K562 (cell line): ENCODE measurements at regions not wholly inside any gene's neighbourhood (a gene's known extent, or its start where the extent isn't known, plus 50 kb on each side); places are given as distances from the start of the nearest gene placed in this dataset.

Experiments
- ATAC-seq: fragments of 200-7000 bp; cut with Tn5 transposase; 3 replicates; pipeline ENCODE4 v1.9.1; 2020; ENCODE audit warnings: moderate library complexity
- BruUV-seq: library from RNA; stranded (reverse); fragments of 400-500 nt; replicated peaks from 2 replicates; lab custom pipeline; 2021; lab: Mats Ljungman, UMichigan
- CTCF ChIA-PET: fragments of 300-600 bp; formaldehyde crosslinking; extraction: SDS; loops from one replicate; lab custom pipeline; 2021; ENCODE audit warnings: low intra/inter-chr PET ratio; lab: Yijun Ruan, JAX
- POLR2A ChIA-PET: fragments of 300-600, 350-650 bp; sonication (Branson Sonifier 250); formaldehyde crosslinking; extraction: SDS; loops from one replicate; lab custom pipeline; 2021; ENCODE audit warnings: antibody characterized with exemption, inconsistent platforms; lab: Yijun Ruan, JAX
- DNase-seq, 4 experiments: peaks; one replicate each; pipeline versions ENCODE4 v3.0.0 to v3.0.0-alpha.2; 2011 to 2018; ENCODE audit warnings: low spot score in 3 of 4, mixed read lengths in 3 of 4; ENCODE audit errors: extremely low read depth in 1 of 4
- FAIRE-seq: peaks from 2 replicates; lab custom pipeline; 2011; peaks lifted over from hg19 to GRCh38; lab: Jason Lieb, UNC
- H2AFZ ChIP-seq: 2 replicates; pipeline ENCODE4 v1.6.0; 2011; ENCODE audit warnings: low read depth, low read length, control low read depth, inconsistent platforms
- H3K27ac ChIP-seq: fragments of 200-600 bp; 3 replicates; pipeline ENCODE4 v1.8.0; 2011; ENCODE audit warnings: low read depth, mild to moderate bottlenecking, control low read depth, inconsistent platforms, low read length, moderate library complexity, mixed read lengths; ENCODE audit errors: extremely low read depth
- H3K27me3 ChIP-seq, 2 experiments: fragments of 300-600 bp in 1 of 2; 2 replicates in 1 of 2; 3 replicates in 1 of 2; pipeline versions ENCODE4 v1.6.0 to v1.8.0; 2011; ENCODE audit warnings: inconsistent platforms in 2 of 2, low read length in 2 of 2, mild to moderate bottlenecking in 1 of 2, mixed read lengths in 1 of 2, moderate library complexity in 1 of 2; ENCODE audit not compliant: control insufficient read depth in 2 of 2, insufficient read depth in 2 of 2
- H3K36me3 ChIP-seq: fragments of 300-600 bp; 3 replicates; pipeline ENCODE4 v1.8.0; 2011; ENCODE audit warnings: mild to moderate bottlenecking, low read length, inconsistent platforms; ENCODE audit not compliant: control insufficient read depth, insufficient read depth
- H3K4me1 ChIP-seq, 2 experiments: fragments of 200-600 bp in 1 of 2; replicated peaks in 1 of 2; 2 replicates in 1 of 2; 3 replicates in 1 of 2; pipeline versions ENCODE4 v1.5.1 to v1.8.0; 2011; ENCODE audit warnings: inconsistent platforms in 2 of 2, low read length in 2 of 2, mild to moderate bottlenecking in 1 of 2, mixed read lengths in 1 of 2, moderate library complexity in 1 of 2; ENCODE audit not compliant: control insufficient read depth in 2 of 2, insufficient read depth in 2 of 2
- H3K4me2 ChIP-seq: 2 replicates; pipeline ENCODE4 v1.6.1; 2011; ENCODE audit warnings: low read length, control low read depth, inconsistent platforms, mixed read lengths; ENCODE audit not compliant: insufficient read depth
- H3K4me3 ChIP-seq: fragments of 200-600 bp; sonication (generic), shearing (Covaris generic); 2 replicates; pipeline ENCODE4 v1.5.1; 2016; ENCODE audit warnings: control low read depth, inconsistent platforms
- H3K79me2 ChIP-seq: fragments of 200-600 bp; 3 replicates; pipeline ENCODE4 v1.8.0; 2011; ENCODE audit warnings: low read length, inconsistent platforms; ENCODE audit not compliant: control insufficient read depth, insufficient read depth
- H3K9ac ChIP-seq, 2 experiments: 2 replicates each; pipeline versions ENCODE4 v1.6.0 to v1.6.1; 2011; ENCODE audit warnings: low read depth in 2 of 2, low read length in 2 of 2, control low read depth in 1 of 2, inconsistent platforms in 1 of 2, mild to moderate bottlenecking in 1 of 2, mixed read lengths in 1 of 2; ENCODE audit not compliant: insufficient read depth in 1 of 2
- H3K9me1 ChIP-seq: one replicate; pipeline ENCODE4 v1.6.0; 2011; ENCODE audit warnings: inconsistent platforms, mild to moderate bottlenecking, low read length, moderate library complexity; ENCODE audit not compliant: control insufficient read depth, insufficient read depth
- H3K9me3 ChIP-seq: replicated peaks from 2 replicates; pipeline ENCODE4 v1.5.1; 2011; ENCODE audit warnings: low read depth, low read length, inconsistent platforms; ENCODE audit not compliant: control insufficient read depth, insufficient read depth
- H4K20me1 ChIP-seq: replicated peaks from 2 replicates; pipeline ENCODE4 v1.6.1; 2011; ENCODE audit warnings: low read length, inconsistent platforms, mixed read lengths; ENCODE audit not compliant: control insufficient read depth, insufficient read depth
- DNMT1 ChIP-seq: fragments of 450-650 bp; IDR thresholded peaks from 2 replicates; pipeline ENCODE4 v1.6.1; 2016; ENCODE audit warnings: antibody characterized with exemption, mild to moderate bottlenecking
- GATA2 ChIP-seq: sonication (generic); formaldehyde crosslinking; IDR thresholded peaks from 2 replicates; pipeline ENCODE4 v1.4.0; 2020; ENCODE audit warnings: mild to moderate bottlenecking, missing genetic modification reagents
- HNRNPUL1 ChIP-seq: fragments of 200-400 bp; formaldehyde crosslinking; IDR thresholded peaks from 2 replicates; pipeline ENCODE4 v1.6.1; 2017; ENCODE audit warnings: low read length
- KLF13 ChIP-seq: fragments of 450-650 bp; IDR thresholded peaks from 2 replicates; pipeline ENCODE4 v1.6.1; 2016; ENCODE audit warnings: missing genetic modification characterization, low read depth, mild to moderate bottlenecking, missing compliant biosample characterization, moderate library complexity, borderline replicate concordance
- MECOM ChIP-seq: fragments of 250-450 bp; sonication (Bioruptor Pico); IDR thresholded peaks from 2 replicates; pipeline ENCODE4 v1.8.0; 2022; ENCODE audit warnings: inconsistent platforms
- SRSF7 ChIP-seq: fragments of 200-400 bp; formaldehyde crosslinking; optimal IDR thresholded peaks from 2 replicates; pipeline ENCODE3; 2017; ENCODE audit warnings: mild to moderate bottlenecking, low read depth, low read length
- TCF7 ChIP-seq: sonication (generic); IDR thresholded peaks from 2 replicates; pipeline ENCODE4 v1.6.1; 2016; ENCODE audit warnings: antibody characterized with exemption, borderline replicate concordance
- ZFX ChIP-seq: sonication (generic); formaldehyde crosslinking; IDR thresholded peaks from 2 replicates; pipeline ENCODE4 v1.8.0; 2022; ENCODE audit warnings: mild to moderate bottlenecking, missing genetic modification reagents, moderate library complexity
- WGBS: fragments of 100-300 bp; shearing (Covaris generic); methylation state at CpG from one replicate; pipeline ENCODE4 v1.1.6; 2016; ENCODE audit warnings: low coverage, mixed read lengths; ENCODE audit not compliant: insufficient coverage; ENCODE audit errors: missing lambda C conversion rate; 5-methylcytosine and 5-hydroxymethylcytosine counted together
- in situ Hi-C: fragments of 300-500 bp; cut with MboI; formaldehyde crosslinking; loops from 4 replicates; pipeline ENCODE4 v1.15.0; 2018; ENCODE audit warnings: inconsistent platforms, mixed read lengths
- intact Hi-C: fragments of 100-400 bp; cut with micrococcal nuclease; formaldehyde crosslinking; loops from 2 replicates; pipeline ENCODE4 v1.14.2; 2022
- TF ChIP-seq, protein P1 (sequence below): fragments of 250-450 bp; sonication (Bioruptor Pico); IDR thresholded peaks from 2 replicates; pipeline ENCODE4 v1.9.0; 2021; ENCODE audit warnings: mild to moderate bottlenecking
- TF ChIP-seq, protein P2 (sequence below): fragments of 450-650 bp; IDR thresholded peaks from 2 replicates; pipeline ENCODE4 v1.6.1; 2018; ENCODE audit not compliant: partially characterized antibody
- TF ChIP-seq, protein P3 (sequence below): fragments of 450-650 bp; IDR thresholded peaks from 2 replicates; pipeline ENCODE4 v1.6.1; 2017; ENCODE audit warnings: antibody characterized with exemption
- TF ChIP-seq, protein P4 (sequence below): fragments of 450-650 bp; IDR thresholded peaks from 2 replicates; pipeline ENCODE4 v1.7.0; 2016; ENCODE audit warnings: borderline replicate concordance
- TF ChIP-seq, protein P5 (sequence below): sonication (generic); formaldehyde crosslinking; IDR thresholded peaks from 2 replicates; pipeline ENCODE4 v1.8.0; 2023; ENCODE audit warnings: mild to moderate bottlenecking, missing genetic modification reagents

DNA sequence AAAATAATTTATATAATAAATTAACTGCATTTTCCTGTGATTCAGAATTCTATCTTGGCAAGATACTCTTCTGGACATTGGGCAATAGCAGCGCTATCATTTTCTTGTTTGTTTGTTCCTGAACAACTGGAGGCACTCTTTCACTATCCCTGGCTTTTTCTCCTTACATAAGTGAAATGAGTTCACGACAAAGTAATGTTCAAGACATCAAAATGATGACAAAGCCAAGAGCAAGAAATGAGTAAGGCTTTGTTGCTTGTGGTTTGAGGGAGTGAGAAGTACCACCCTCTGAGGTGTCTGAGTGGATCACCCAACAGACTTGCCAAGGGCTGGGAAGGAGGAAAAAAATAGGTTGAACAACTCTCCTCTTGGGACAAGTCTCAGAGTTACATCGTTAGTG is 466.6 kb upstream of the JAG1 start:
- 0% methylated on average over 3 of the region's 3 CpGs for WGBS
- intact Hi-C loops (no loop called here), in situ Hi-C loops (no loop called here)
- no peak for ATAC-seq
- H3K9me3 ChIP-seq = no peaks in the 10 kb centered on the region
- H3K4me2 ChIP-seq = no peak overlapping the region
- no TSS peak for BruUV-seq
- H3K36me3 ChIP-seq = no peaks in the 10 kb centered on the region
- no peak for DNase-seq
- FAIRE-seq = no peak
- H3K9me1 ChIP-seq = no peaks in the 10 kb centered on the region
- POLR2A ChIA-PET = no interaction called here
- no peak overlapping the region for H3K9ac ChIP-seq
- H3K27ac ChIP-seq = no peak overlapping the region
- H2AFZ ChIP-seq = no peak overlapping the region
- H4K20me1 ChIP-seq = no peaks in the 10 kb centered on the region
- H3K4me1 ChIP-seq = no peaks in the 10 kb centered on the region
- H3K4me3 ChIP-seq = no peak overlapping the region
- H3K27me3 ChIP-seq = no peaks in the 10 kb centered on the region
- CTCF ChIA-PET = no interaction called here
- H3K79me2 ChIP-seq = no peaks in the 10 kb centered on the region
- TF ChIP-seq TCF7 (no peak), ZFX (CRISPR knock-in tag) (no peak), HNRNPUL1 (no peak), MECOM (CRISPR knock-in tag) (no peak), KLF13 (tag) (no peak), DNMT1 (no peak), GATA2 (CRISPR knock-in tag) (no peak), SRSF7 (no peak)
- TF ChIP-seq, protein P1, sequence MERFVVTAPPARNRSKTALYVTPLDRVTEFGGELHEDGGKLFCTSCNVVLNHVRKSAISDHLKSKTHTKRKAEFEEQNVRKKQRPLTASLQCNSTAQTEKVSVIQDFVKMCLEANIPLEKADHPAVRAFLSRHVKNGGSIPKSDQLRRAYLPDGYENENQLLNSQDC (CRISPR knock-in tag) = no peak
- TF ChIP-seq, protein P2, sequence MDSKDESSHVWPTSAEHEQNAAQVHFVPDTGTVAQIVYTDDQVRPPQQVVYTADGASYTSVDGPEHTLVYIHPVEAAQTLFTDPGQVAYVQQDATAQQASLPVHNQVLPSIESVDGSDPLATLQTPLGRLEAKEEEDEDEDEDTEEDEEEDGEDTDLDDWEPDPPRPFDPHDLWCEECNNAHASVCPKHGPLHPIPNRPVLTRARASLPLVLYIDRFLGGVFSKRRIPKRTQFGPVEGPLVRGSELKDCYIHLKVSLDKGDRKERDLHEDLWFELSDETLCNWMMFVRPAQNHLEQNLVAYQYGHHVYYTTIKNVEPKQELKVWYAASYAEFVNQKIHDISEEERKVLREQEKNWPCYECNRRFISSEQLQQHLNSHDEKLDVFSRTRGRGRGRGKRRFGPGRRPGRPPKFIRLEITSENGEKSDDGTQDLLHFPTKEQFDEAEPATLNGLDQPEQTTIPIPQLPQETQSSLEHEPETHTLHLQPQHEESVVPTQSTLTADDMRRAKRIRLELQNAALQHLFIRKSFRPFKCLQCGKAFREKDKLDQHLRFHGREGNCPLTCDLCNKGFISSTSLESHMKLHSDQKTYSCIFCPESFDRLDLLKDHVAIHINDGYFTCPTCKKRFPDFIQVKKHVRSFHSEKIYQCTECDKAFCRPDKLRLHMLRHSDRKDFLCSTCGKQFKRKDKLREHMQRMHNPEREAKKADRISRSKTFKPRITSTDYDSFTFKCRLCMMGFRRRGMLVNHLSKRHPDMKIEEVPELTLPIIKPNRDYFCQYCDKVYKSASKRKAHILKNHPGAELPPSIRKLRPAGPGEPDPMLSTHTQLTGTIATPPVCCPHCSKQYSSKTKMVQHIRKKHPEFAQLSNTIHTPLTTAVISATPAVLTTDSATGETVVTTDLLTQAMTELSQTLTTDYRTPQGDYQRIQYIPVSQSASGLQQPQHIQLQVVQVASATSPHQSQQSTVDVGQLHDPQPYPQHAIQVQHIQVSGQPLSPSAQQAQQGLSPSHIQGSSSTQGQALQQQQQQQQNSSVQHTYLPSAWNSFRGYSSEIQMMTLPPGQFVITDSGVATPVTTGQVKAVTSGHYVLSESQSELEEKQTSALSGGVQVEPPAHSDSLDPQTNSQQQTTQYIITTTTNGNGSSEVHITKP = no peak
- TF ChIP-seq, protein P3, sequence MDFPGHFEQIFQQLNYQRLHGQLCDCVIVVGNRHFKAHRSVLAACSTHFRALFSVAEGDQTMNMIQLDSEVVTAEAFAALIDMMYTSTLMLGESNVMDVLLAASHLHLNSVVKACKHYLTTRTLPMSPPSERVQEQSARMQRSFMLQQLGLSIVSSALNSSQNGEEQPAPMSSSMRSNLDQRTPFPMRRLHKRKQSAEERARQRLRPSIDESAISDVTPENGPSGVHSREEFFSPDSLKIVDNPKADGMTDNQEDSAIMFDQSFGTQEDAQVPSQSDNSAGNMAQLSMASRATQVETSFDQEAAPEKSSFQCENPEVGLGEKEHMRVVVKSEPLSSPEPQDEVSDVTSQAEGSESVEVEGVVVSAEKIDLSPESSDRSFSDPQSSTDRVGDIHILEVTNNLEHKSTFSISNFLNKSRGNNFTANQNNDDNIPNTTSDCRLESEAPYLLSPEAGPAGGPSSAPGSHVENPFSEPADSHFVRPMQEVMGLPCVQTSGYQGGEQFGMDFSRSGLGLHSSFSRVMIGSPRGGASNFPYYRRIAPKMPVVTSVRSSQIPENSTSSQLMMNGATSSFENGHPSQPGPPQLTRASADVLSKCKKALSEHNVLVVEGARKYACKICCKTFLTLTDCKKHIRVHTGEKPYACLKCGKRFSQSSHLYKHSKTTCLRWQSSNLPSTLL = no peak
- TF ChIP-seq, protein P4, sequence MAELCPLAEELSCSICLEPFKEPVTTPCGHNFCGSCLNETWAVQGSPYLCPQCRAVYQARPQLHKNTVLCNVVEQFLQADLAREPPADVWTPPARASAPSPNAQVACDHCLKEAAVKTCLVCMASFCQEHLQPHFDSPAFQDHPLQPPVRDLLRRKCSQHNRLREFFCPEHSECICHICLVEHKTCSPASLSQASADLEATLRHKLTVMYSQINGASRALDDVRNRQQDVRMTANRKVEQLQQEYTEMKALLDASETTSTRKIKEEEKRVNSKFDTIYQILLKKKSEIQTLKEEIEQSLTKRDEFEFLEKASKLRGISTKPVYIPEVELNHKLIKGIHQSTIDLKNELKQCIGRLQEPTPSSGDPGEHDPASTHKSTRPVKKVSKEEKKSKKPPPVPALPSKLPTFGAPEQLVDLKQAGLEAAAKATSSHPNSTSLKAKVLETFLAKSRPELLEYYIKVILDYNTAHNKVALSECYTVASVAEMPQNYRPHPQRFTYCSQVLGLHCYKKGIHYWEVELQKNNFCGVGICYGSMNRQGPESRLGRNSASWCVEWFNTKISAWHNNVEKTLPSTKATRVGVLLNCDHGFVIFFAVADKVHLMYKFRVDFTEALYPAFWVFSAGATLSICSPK = no peak
- TF ChIP-seq, protein P5, sequence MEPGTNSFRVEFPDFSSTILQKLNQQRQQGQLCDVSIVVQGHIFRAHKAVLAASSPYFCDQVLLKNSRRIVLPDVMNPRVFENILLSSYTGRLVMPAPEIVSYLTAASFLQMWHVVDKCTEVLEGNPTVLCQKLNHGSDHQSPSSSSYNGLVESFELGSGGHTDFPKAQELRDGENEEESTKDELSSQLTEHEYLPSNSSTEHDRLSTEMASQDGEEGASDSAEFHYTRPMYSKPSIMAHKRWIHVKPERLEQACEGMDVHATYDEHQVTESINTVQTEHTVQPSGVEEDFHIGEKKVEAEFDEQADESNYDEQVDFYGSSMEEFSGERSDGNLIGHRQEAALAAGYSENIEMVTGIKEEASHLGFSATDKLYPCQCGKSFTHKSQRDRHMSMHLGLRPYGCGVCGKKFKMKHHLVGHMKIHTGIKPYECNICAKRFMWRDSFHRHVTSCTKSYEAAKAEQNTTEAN = no peak
